ENCODE measurements at regions not wholly inside any gene's neighbourhood (a gene's known extent, or its start where the extent isn't known, plus 50 kb on each side); places are given as distances from the start of the nearest gene placed in this dataset.

DNA sequence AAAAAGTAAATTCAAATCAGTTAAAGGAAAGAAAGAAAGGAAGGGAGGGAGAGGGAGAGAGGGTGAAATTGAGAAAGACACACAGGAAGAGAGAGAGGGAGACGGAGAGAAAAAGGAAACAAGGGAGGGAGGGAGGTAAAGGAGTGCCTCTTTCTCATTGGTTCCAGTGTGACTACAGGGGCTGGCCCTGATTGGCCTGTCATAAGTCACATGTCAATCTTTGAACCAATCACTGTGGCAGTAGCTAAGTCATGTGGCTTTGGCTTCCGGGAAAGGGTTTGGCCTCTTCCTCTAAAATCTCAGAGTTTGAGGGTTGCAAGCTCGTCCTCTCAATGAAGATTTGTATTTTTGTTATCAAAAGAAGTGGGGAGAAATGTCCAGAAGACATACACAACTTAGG is 150.2 kb downstream of the RAB11FIP2 start:
- TF ChIP-seq, protein P1, sequence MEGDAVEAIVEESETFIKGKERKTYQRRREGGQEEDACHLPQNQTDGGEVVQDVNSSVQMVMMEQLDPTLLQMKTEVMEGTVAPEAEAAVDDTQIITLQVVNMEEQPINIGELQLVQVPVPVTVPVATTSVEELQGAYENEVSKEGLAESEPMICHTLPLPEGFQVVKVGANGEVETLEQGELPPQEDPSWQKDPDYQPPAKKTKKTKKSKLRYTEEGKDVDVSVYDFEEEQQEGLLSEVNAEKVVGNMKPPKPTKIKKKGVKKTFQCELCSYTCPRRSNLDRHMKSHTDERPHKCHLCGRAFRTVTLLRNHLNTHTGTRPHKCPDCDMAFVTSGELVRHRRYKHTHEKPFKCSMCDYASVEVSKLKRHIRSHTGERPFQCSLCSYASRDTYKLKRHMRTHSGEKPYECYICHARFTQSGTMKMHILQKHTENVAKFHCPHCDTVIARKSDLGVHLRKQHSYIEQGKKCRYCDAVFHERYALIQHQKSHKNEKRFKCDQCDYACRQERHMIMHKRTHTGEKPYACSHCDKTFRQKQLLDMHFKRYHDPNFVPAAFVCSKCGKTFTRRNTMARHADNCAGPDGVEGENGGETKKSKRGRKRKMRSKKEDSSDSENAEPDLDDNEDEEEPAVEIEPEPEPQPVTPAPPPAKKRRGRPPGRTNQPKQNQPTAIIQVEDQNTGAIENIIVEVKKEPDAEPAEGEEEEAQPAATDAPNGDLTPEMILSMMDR (IDR thresholded peaks at IDR 0.05 in 4 of 5, conservative IDR thresholded peaks at IDR 0.05 in 1 of 5), result no peak
- no peak for TF ChIP-seq POLR2A (IDR thresholded peaks at IDR 0.05)

All from gastrocnemius medialis (tissue), 4 donors.